Heart right ventricle (tissue), 16 donors: ENCODE measurements at regions not wholly inside any gene's neighbourhood (a gene's known extent, or its start where the extent isn't known, plus 50 kb on each side); places are given as distances from the start of the nearest gene placed in this dataset.

ENCODE experiments used
- ATAC-seq, 8 donors: fragments of 200-7000 bp; cut with Tn5 transposase; one replicate each; pipeline ENCODE4 v1.9.1; 2020; ENCODE audit warnings: mild to moderate bottlenecking in 8 of 8, moderate library complexity in 8 of 8, moderate number of reproducible peaks in 1 of 8
- DNase-seq, 2 donors: peaks; one replicate each; pipeline ENCODE4 v3.0.0-alpha.2; 2020
- H3K27ac ChIP-seq, 10 donors: fragments of 200-600 bp; sonication (generic) in 2 of 10; one replicate each; pipeline versions ENCODE4 v1.5.0 to v1.8.0; 2020 to 2022; ENCODE audit warnings: mild to moderate bottlenecking in 3 of 10
- H3K27me3 ChIP-seq, 7 donors: fragments of 200-600 bp; one replicate each; pipeline ENCODE4 v1.8.0; 2021 to 2022; ENCODE audit warnings: mild to moderate bottlenecking in 2 of 7
- H3K36me3 ChIP-seq, 9 donors: fragments of 200-600 bp; sonication (generic) in 1 of 9; one replicate each; pipeline versions ENCODE4 v1.5.0 to v1.8.0; 2020 to 2022; ENCODE audit warnings: mild to moderate bottlenecking in 2 of 9
- H3K4me1 ChIP-seq, 9 donors: fragments of 200-600 bp; sonication (generic) in 1 of 9; one replicate each; pipeline versions ENCODE4 v1.5.0 to v1.8.0; 2020 to 2022; ENCODE audit warnings: mild to moderate bottlenecking in 4 of 9
- H3K4me3 ChIP-seq, 10 donors: fragments of 200-600 bp; sonication (generic) in 2 of 10; one replicate each; pipeline versions ENCODE4 v1.5.0 to v1.8.0; 2020 to 2022; ENCODE audit warnings: mild to moderate bottlenecking in 7 of 10, moderate library complexity in 2 of 10
- H3K9me3 ChIP-seq, 11 donors: fragments of 200-600 bp in 10 of 11; sonication (generic) in 2 of 11; one replicate each; pipeline versions ENCODE4 v1.5.0 to v1.8.0; 2013 to 2022; ENCODE audit warnings: mild to moderate bottlenecking in 2 of 11, control low read depth in 1 of 11, moderate library complexity in 1 of 11
- WGBS, 2 donors: extraction: QIAGEN DNeasy Blood & Tissue Kit; methylation state at CpG; one replicate each; pipeline ENCODE4 v1.1.7; 2013; ENCODE audit warnings: inconsistent platforms in 1 of 2; 5-methylcytosine and 5-hydroxymethylcytosine counted together
- intact Hi-C, 10 donors: fragments of 100-400 bp; cut with DNase I; formaldehyde crosslinking; loops; one replicate each; pipeline versions ENCODE4 v1.11.1 to v1.14.2; 2022
- TF ChIP-seq, protein P1 (sequence below), 9 donors: fragments of 200-600 bp; sonication (generic) in 2 of 9; IDR thresholded peaks; one replicate each; pipeline versions ENCODE4 v1.5.0 to v1.8.0; 2021 to 2022; ENCODE audit warnings: antibody characterized with exemption in 9 of 9, mild to moderate bottlenecking in 5 of 9, moderate library complexity in 1 of 9
- donor health status: Arrhythmogenic right ventricular cardiomyopathy.
- donor health status: ischemic (EF 13 %, LVEDD 7.1; RV severe dilation, severe dysfunction).
- donor health status: healthy with polysubstance abuse.
- donor health status: DM: no; HTN: yes; CAD: no.
- donor health status: DM: no; HTN: no; CAD: no.
- donor health status: ischemic (EF 25% LVEDD 6.9; RV normal size, moderate dysfunction).
- donor health status: ischemic (EF 25% LVEDD 5.7; RV mildly dilated, moderate dysfunction).
- donor health status: healthy.
- donor health status: DM: yes; HTN: yes; CAD: no.
- donor health status: Ischemic cardiomyopathy.
- donor health status: ischemic (EF 35%, LVEDD 5.7; RV mildly dilated, moderate dysfunction).
- donor health status: nonischemic (EF 11% LVEDD 7.7; RV severe dilation, severe dysfunction).
- donor health status: DM: yes; HTN: yes; CAD: no.
- donor health status: PGD.
- donor health status: ischemic (EF 29% LVEDD 5.4; RV normal size, mild dysfunction).
- donor health status: nonischemic (EF 23%, LVEDD 6.1; RV moderate dilation, normal function).

DNA sequence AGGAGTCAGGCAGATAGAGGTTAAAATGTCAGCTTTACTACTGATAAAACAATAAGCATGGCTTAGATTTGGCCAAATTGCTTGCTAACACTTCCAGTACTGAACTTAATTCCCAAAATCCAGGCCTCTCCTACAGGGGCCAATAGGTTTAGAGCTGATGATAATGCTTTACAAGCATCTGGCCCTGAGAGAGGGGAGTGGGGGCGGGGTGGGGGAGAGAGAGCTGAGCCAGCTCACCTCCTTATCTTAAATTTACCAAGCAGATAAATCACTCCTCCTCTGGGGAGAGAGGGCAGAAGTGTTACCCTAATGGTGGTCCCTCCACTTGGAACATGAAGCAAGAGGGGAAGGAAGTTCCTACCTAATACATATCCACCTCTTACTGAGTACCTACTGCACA is 182.2 kb upstream of the CRY1 start:
- Histone ChIP-seq H3K27ac (no peak overlapping the region), H3K36me3 (no peaks in the 10 kb centered on the region), H3K4me1 (no peaks in the 10 kb centered on the region), H3K9me3 (peaks cover 0 to 14% (median 5%) of the 10 kb centered on the region in 11 donors), H3K4me3 (no peak overlapping the region), H3K27me3 (peaks cover 0 to 5% (median 0%) of the 10 kb centered on the region in 7 donors)
- no peak for DNase-seq
- TF ChIP-seq, protein P1, sequence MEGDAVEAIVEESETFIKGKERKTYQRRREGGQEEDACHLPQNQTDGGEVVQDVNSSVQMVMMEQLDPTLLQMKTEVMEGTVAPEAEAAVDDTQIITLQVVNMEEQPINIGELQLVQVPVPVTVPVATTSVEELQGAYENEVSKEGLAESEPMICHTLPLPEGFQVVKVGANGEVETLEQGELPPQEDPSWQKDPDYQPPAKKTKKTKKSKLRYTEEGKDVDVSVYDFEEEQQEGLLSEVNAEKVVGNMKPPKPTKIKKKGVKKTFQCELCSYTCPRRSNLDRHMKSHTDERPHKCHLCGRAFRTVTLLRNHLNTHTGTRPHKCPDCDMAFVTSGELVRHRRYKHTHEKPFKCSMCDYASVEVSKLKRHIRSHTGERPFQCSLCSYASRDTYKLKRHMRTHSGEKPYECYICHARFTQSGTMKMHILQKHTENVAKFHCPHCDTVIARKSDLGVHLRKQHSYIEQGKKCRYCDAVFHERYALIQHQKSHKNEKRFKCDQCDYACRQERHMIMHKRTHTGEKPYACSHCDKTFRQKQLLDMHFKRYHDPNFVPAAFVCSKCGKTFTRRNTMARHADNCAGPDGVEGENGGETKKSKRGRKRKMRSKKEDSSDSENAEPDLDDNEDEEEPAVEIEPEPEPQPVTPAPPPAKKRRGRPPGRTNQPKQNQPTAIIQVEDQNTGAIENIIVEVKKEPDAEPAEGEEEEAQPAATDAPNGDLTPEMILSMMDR (IDR thresholded peaks at IDR 0.05): no peak
- 22 to 44% methylated on average over 1 of the region's 1 CpG for WGBS, 2 donors
- ATAC-seq: no peak
- intact Hi-C loops: no loop called here

DNA sequence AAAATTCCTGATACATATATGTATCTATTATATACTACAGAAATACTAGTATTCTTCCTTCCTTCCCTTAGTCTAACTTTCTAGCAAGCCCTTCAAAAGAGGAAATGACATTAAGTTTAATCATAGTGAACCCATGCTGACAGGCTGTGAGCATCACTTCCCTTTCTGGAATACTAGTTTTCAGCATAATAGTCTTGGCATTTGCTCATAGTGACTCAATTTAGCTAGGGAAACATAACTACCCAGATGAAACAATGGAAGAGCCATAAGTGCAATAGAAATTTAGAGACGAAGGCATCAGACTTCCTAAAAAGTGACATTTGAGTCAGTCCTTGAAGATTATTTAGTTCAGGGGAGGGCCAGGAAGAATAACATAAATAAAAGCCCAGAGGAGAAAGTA is 184.5 kb upstream of the CRY1 start:
- Histone ChIP-seq H3K27me3 (peaks cover 0 to 9% (median 0%) of the 10 kb centered on the region in 7 donors), H3K9me3 (peaks cover 0 to 14% (median 5%) of the 10 kb centered on the region in 11 donors), H3K4me1 (no peaks in the 10 kb centered on the region), H3K36me3 (no peaks in the 10 kb centered on the region), H3K4me3 (no peak overlapping the region), H3K27ac (no peak overlapping the region)
- no peak for DNase-seq
- intact Hi-C loops: no loop called here
- ATAC-seq: no peak
- TF ChIP-seq, protein P1 (IDR thresholded peaks at IDR 0.05): no peak
- 65 to 69% methylated on average over 1 of the region's 1 CpG for WGBS, 2 donors

DNA sequence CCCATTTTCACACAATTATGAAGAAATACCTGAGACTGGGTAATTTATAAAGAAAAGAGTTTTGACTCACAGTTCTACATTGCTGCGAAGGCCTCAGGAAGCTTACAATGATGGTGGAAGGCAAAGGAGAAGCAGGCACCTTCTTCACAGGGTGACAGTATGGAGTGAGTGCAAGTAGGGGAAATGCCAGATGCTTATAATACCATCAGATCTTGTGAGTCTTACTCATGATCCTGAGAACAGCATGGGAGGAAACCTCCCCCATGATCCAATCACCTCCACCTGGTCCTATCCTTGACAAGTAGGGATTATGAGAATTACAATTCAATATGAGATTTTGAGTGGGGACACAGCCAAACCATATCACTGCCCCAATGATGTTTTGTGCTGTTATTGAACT is 189.3 kb upstream of the CRY1 start:
- TF ChIP-seq, protein P1 (IDR thresholded peaks at IDR 0.05): no peak
- H3K27ac ChIP-seq: no peak overlapping the region
- H3K9me3 ChIP-seq: peaks cover 0 to 24% (median 7%) of the 10 kb centered on the region in 11 donors
- WGBS, 2 donors: 86 to 96% methylated on average over 1 of the region's 1 CpG
- DNase-seq: no peak
- intact Hi-C loops: no loop called here
- H3K4me3 ChIP-seq: no peak overlapping the region
- no peak for ATAC-seq
- peaks cover 0 to 18% (median 2%) of the 10 kb centered on the region in 7 donors for H3K27me3 ChIP-seq
- H3K36me3 ChIP-seq: no peaks in the 10 kb centered on the region
- no peaks in the 10 kb centered on the region for H3K4me1 ChIP-seq

DNA sequence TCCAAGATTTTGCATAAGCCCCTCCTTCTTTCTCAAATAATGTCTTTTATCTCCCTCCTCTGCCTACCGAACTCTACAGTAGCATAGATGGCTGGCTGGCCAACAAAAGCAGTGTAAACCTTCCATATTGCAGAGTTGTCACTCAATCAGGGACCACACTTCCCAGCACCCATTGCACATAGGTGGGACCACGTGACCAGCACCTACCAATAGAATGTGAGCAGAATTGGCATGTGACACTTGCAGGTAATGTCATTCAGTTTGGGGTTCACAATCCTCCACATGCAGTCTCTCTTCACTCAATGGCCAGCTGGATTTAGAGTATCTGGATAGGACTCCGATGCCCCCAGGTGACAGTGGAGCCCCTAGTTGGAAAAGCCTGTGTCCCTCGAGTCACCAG is 190.3 kb upstream of the CRY1 start:
- TF ChIP-seq, protein P1 (IDR thresholded peaks at IDR 0.05): no peak
- DNase-seq (no peak), ATAC-seq (no peak)
- intact Hi-C loops: no loop called here
- H3K9me3 ChIP-seq: peaks cover 0 to 24% (median 7%) of the 10 kb centered on the region in 11 donors
- peaks cover 0 to 23% (median 5%) of the 10 kb centered on the region in 7 donors for H3K27me3 ChIP-seq
- WGBS, 2 donors: 68 to 70% methylated on average over 4 of the region's 4 CpGs
- H3K4me3 ChIP-seq: no peak overlapping the region
- H3K27ac ChIP-seq: no peak overlapping the region
- H3K4me1 ChIP-seq: no peaks in the 10 kb centered on the region
- no peaks in the 10 kb centered on the region for H3K36me3 ChIP-seq
